ENCODE measurements at regions not wholly inside any gene's neighbourhood (a gene's known extent, or its start where the extent isn't known, plus 50 kb on each side); places are given as distances from the start of the nearest gene placed in this dataset.

GRCh38 chr9:115694991-115695390 is 458.6 kb upstream of the PAPPA start:
- no peaks in the 10 kb centered on the region for H3K36me3 ChIP-seq (ENCODE audit: control insufficient read depth, insufficient read depth, low read length)
- no peaks in the 10 kb centered on the region for H3K27me3 ChIP-seq (ENCODE audit: control insufficient read depth, insufficient read depth, low read length)
- H3K4me3 ChIP-seq (ENCODE audit: low read length): no peak overlapping the region
- no peak overlapping the region for H3K27ac ChIP-seq (ENCODE audit: low read depth, low read length)
- H3K4me1 ChIP-seq (ENCODE audit: control insufficient read depth, insufficient read depth, low read length): no peaks in the 10 kb centered on the region
- H3K9ac ChIP-seq (ENCODE audit: low read length): no peak overlapping the region

GRCh38 chr9:115712981-115713380 is 440.6 kb upstream of the PAPPA start:
- H3K36me3 ChIP-seq (ENCODE audit: control insufficient read depth, insufficient read depth, low read length): no peaks in the 10 kb centered on the region
- H3K9ac ChIP-seq (ENCODE audit: low read length): no peak overlapping the region
- no peak overlapping the region for H3K27ac ChIP-seq (ENCODE audit: low read depth, low read length)
- H3K27me3 ChIP-seq (ENCODE audit: control insufficient read depth, insufficient read depth, low read length): no peaks in the 10 kb centered on the region
- H3K4me1 ChIP-seq (ENCODE audit: control insufficient read depth, insufficient read depth, low read length): no peaks in the 10 kb centered on the region
- no peak overlapping the region for H3K4me3 ChIP-seq (ENCODE audit: low read length)

GRCh38 chr9:115715666-115716065 is 437.9 kb upstream of the PAPPA start:
- no peaks in the 10 kb centered on the region for H3K36me3 ChIP-seq (ENCODE audit: control insufficient read depth, insufficient read depth, low read length)
- no peak overlapping the region for H3K9ac ChIP-seq (ENCODE audit: low read length)
- H3K27ac ChIP-seq (ENCODE audit: low read depth, low read length): no peak overlapping the region
- no peaks in the 10 kb centered on the region for H3K27me3 ChIP-seq (ENCODE audit: control insufficient read depth, insufficient read depth, low read length)
- H3K4me1 ChIP-seq (ENCODE audit: control insufficient read depth, insufficient read depth, low read length): no peaks in the 10 kb centered on the region
- no peak overlapping the region for H3K4me3 ChIP-seq (ENCODE audit: low read length)

- Histone ChIP-seq H3K9ac (ENCODE audit: low read length) (no peak overlapping the region), H3K4me3 (ENCODE audit: low read length) (no peak overlapping the region)
Observed at GRCh38 chr9:115717298-115717697, 436.3 kb upstream of the PAPPA start.

GRCh38 chr9:115717711-115718173 is 435.8 kb upstream of the PAPPA start:
- Histone ChIP-seq H3K4me1 (ENCODE audit: control insufficient read depth, insufficient read depth, low read length) (no peaks in the 10 kb centered on the region), H3K27ac (ENCODE audit: low read depth, low read length) (no peak overlapping the region), H3K4me3 (ENCODE audit: low read length) (no peak overlapping the region), H3K27me3 (ENCODE audit: control insufficient read depth, insufficient read depth, low read length) (no peaks in the 10 kb centered on the region), H3K9ac (ENCODE audit: low read length) (no peak overlapping the region), H3K36me3 (ENCODE audit: control insufficient read depth, insufficient read depth, low read length) (no peaks in the 10 kb centered on the region)

More at GRCh38 chr9:115717298-115717697, 436.3 kb upstream of the PAPPA start:
- Histone ChIP-seq H3K27ac (ENCODE audit: low read depth, low read length) (no peak overlapping the region), H3K36me3 (ENCODE audit: control insufficient read depth, insufficient read depth, low read length) (no peaks in the 10 kb centered on the region), H3K4me1 (ENCODE audit: control insufficient read depth, insufficient read depth, low read length) (no peaks in the 10 kb centered on the region), H3K27me3 (ENCODE audit: control insufficient read depth, insufficient read depth, low read length) (no peaks in the 10 kb centered on the region)

- H3K36me3 ChIP-seq (ENCODE audit: control insufficient read depth, insufficient read depth, low read length): no peaks in the 10 kb centered on the region
- H3K9ac ChIP-seq (ENCODE audit: low read length): no peak overlapping the region
- H3K27me3 ChIP-seq (ENCODE audit: control insufficient read depth, insufficient read depth, low read length): no peaks in the 10 kb centered on the region
- H3K27ac ChIP-seq (ENCODE audit: low read depth, low read length): no peak overlapping the region
- no peak overlapping the region for H3K4me3 ChIP-seq (ENCODE audit: low read length)
- H3K4me1 ChIP-seq (ENCODE audit: control insufficient read depth, insufficient read depth, low read length): no peaks in the 10 kb centered on the region
Observed at GRCh38 chr9:115730396-115730795, 423.2 kb upstream of the PAPPA start.

- Histone ChIP-seq H3K36me3 (ENCODE audit: control insufficient read depth, insufficient read depth, low read length) (no peaks in the 10 kb centered on the region), H3K27me3 (ENCODE audit: control insufficient read depth, insufficient read depth, low read length) (no peaks in the 10 kb centered on the region), H3K4me3 (ENCODE audit: low read length) (no peak overlapping the region), H3K27ac (ENCODE audit: low read depth, low read length) (no peak overlapping the region), H3K4me1 (ENCODE audit: control insufficient read depth, insufficient read depth, low read length) (no peaks in the 10 kb centered on the region), H3K9ac (ENCODE audit: low read length) (no peak overlapping the region)
Observed at GRCh38 chr9:115730845-115731244, 422.7 kb upstream of the PAPPA start.

- Histone ChIP-seq H3K36me3 (ENCODE audit: control insufficient read depth, insufficient read depth, low read length) (no peaks in the 10 kb centered on the region), H3K4me1 (ENCODE audit: control insufficient read depth, insufficient read depth, low read length) (no peaks in the 10 kb centered on the region), H3K27ac (ENCODE audit: low read depth, low read length) (no peak overlapping the region), H3K27me3 (ENCODE audit: control insufficient read depth, insufficient read depth, low read length) (no peaks in the 10 kb centered on the region), H3K4me3 (ENCODE audit: low read length) (no peak overlapping the region), H3K9ac (ENCODE audit: low read length) (no peak overlapping the region)
Observed at GRCh38 chr9:115733318-115734110, 420.1 kb upstream of the PAPPA start.

- Histone ChIP-seq H3K4me1 (ENCODE audit: control insufficient read depth, insufficient read depth, low read length) (no peaks in the 10 kb centered on the region), H3K27me3 (ENCODE audit: control insufficient read depth, insufficient read depth, low read length) (no peaks in the 10 kb centered on the region), H3K27ac (ENCODE audit: low read depth, low read length) (no peak overlapping the region), H3K36me3 (ENCODE audit: control insufficient read depth, insufficient read depth, low read length) (no peaks in the 10 kb centered on the region), H3K9ac (ENCODE audit: low read length) (no peak overlapping the region), H3K4me3 (ENCODE audit: low read length) (no peak overlapping the region)
Observed at GRCh38 chr9:115739096-115739875, 414.3 kb upstream of the PAPPA start.

- no peak overlapping the region for H3K4me3 ChIP-seq (ENCODE audit: low read length)
- no peaks in the 10 kb centered on the region for H3K27me3 ChIP-seq (ENCODE audit: control insufficient read depth, insufficient read depth, low read length)
- no peak overlapping the region for H3K9ac ChIP-seq (ENCODE audit: low read length)
- no peaks in the 10 kb centered on the region for H3K4me1 ChIP-seq (ENCODE audit: control insufficient read depth, insufficient read depth, low read length)
- no peak overlapping the region for H3K27ac ChIP-seq (ENCODE audit: low read depth, low read length)
- H3K36me3 ChIP-seq (ENCODE audit: control insufficient read depth, insufficient read depth, low read length): no peaks in the 10 kb centered on the region
Observed at GRCh38 chr9:115740986-115741385, 412.6 kb upstream of the PAPPA start.

GRCh38 chr9:115743709-115744605 is 409.6 kb upstream of the PAPPA start:
- Histone ChIP-seq H3K27ac (ENCODE audit: low read depth, low read length) (no peak overlapping the region), H3K27me3 (ENCODE audit: control insufficient read depth, insufficient read depth, low read length) (no peaks in the 10 kb centered on the region), H3K9ac (ENCODE audit: low read length) (no peak overlapping the region), H3K4me1 (ENCODE audit: control insufficient read depth, insufficient read depth, low read length) (no peaks in the 10 kb centered on the region), H3K4me3 (ENCODE audit: low read length) (no peak overlapping the region), H3K36me3 (ENCODE audit: control insufficient read depth, insufficient read depth, low read length) (no peaks in the 10 kb centered on the region)

- no peak overlapping the region for H3K27ac ChIP-seq (ENCODE audit: low read depth, low read length)
- H3K4me3 ChIP-seq (ENCODE audit: low read length): no peak overlapping the region
- H3K9ac ChIP-seq (ENCODE audit: low read length): no peak overlapping the region
- H3K4me1 ChIP-seq (ENCODE audit: control insufficient read depth, insufficient read depth, low read length): no peaks in the 10 kb centered on the region
- H3K27me3 ChIP-seq (ENCODE audit: control insufficient read depth, insufficient read depth, low read length): no peaks in the 10 kb centered on the region
- H3K36me3 ChIP-seq (ENCODE audit: control insufficient read depth, insufficient read depth, low read length): no peaks in the 10 kb centered on the region
Observed at GRCh38 chr9:115746496-115746895, 407.1 kb upstream of the PAPPA start.
